ENCODE measurements at regions not wholly inside any gene's neighbourhood (a gene's known extent, or its start where the extent isn't known, plus 50 kb on each side); places are given as distances from the start of the nearest gene placed in this dataset.
"Not testable (repeated sequence)": the region's sequence is repeated elsewhere in the genome, so short reads cannot be mapped to it uniquely, and the experiment has no call there.

DNA sequence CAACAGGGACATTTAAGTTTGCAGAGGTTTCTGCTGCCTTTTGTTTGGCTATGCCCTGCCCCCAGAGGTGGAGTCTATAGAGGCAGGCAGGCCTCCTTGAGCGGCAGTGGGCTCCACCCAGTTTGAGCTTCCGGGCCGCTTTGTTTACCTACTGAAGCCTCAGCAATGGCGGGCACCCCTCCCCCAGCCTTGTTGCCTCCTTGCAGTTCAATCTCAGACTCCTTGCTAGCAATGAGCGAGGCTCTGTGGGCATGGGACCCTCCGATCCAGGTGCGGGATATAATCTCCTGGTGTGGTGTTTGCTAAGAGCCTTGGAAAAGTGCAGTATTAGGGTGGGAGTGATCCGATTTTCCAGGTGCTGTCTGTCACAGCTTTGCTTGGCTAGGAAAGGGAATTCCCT is 831.7 kb downstream of the RAPGEF2 start:
- not testable (repeated sequence) for DNase-seq (ENCODE audit: low read depth in 2 of 2)

DNA sequence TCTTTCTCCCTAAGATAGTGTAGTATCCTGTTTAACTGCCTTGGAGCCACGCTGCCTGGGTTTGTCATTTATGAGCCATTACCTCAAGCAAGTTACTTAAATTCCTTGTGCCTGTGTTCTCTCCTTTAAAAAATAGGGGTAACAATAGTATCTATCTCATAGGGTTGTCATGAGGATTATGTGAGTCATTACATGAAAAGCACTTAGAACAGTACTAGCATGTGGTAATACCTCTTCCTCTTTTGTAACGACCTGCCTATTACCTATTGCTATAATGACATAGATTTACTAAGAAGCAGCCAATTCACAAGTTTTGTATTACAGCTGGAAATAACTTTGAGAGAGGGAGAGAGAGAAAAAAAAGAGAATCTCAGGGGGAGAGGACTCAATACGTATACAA is 834.7 kb downstream of the RAPGEF2 start:
- no peak for DNase-seq (ENCODE audit: low read depth in 2 of 2)

DNA sequence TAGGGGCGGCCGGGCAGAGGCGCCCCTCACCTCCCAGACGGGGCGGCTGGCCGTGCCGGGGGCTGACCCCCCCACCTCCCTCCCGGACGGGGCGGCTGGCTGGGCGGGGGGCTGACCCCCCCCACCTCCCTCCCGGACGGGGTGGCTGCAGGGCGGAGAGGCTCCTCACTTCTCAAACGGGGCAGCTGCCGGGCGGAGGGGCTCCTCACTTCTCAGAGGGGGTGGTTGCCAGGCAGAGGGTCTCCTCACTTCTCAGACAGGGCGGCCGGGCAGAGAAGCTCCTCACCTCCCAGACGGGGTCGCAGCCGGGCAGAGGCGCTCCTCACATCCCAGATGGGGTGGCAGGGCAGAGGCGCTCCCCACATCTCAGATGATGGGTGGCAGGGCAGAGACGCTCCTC is 836.8 kb downstream of the RAPGEF2 start:
- not testable (repeated sequence) for DNase-seq (ENCODE audit: low read depth in 2 of 2)

DNA sequence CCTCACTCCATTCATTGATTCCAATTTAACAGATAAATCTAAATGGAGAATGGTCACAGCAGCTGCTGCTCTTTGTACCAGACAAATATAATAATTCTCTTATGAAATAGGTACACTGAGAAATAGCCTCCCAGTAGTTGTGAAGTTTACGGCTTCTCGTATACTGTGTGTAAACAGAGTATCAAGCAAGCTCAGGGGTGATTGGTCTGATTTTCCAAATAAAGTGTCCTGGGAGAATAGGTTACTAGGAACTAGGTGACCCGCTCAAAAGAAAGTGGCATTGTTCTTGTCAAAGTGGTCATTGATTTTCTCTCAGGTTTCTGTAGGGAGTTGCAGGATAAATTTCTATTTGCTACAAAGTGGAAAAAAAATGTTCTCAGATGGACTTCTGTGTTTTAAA is 838.2 kb downstream of the RAPGEF2 start:
- DNase-seq (ENCODE audit: low read depth in 2 of 2), result no peak

DNA sequence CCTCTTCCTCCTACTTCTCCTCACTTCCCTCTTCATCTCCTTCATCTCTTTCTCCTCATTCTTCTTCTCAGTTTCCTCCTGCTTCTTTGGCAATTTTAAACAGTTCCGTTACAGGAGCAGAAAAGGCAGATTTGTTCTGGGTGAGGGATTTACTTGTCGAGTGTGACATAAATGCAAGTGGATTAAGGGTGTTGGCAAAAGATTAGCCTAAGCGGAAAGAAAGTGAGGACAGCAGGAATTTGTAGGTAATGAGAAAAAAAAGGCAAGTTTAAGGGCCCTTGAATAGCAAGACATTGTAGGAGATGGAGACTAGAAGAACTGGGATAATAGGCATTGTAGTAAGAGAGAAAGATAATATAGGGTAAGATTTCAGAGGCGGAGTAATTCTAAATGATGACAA is 841.6 kb downstream of the RAPGEF2 start:
- DNase-seq (ENCODE audit: low read depth in 2 of 2), result no peak

DNA sequence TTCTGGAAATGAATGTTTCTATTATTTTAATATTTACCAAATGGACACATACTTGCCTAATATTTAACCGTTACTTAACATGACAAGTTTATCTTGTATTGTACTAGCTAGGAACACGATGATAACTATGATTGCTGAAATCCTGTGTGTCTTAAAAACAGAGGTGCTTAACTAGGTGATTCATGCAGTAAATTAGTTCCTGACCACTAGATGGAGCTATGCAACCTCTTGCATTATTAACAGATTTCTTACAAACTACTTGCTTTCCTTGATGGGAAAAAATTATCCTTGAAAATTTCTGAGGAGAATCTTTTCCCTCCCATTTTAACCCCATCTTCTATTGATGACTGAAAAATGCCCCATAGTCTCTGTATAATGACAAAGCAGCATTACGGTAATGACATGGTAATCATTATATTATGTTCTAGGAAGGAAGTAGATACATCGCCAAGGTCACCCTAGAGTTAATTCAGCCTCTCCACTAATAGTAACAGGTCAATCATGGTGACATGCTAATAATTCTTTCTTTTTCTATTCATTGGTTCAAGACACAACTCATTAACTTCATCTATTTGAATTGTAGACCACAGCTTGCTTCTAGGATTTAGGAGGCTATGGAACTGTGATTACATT is 844.2 kb downstream of the RAPGEF2 start:
- DNase-seq (ENCODE audit: low read depth in 2 of 2), result no peak

DNA sequence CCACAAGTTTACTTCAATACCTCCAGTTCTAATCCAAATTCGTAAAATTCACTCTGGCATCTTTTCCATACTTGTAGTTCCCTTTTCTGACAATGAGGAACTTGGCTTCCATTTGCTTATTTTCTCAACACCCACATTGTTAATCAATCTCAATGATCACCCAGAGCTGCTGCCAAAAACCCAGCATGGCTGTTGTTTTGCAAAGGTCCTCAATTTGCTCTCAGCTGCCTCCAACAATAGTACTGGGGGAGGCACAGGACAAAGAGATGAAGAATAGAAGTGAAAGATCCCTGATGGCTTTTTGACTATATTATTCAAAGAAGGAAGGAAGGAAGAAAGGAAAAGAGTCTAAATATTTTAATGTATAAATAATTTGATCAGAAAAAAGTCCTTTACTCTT is 847.8 kb downstream of the RAPGEF2 start:
- no peak for DNase-seq (ENCODE audit: low read depth in 2 of 2)

DNA sequence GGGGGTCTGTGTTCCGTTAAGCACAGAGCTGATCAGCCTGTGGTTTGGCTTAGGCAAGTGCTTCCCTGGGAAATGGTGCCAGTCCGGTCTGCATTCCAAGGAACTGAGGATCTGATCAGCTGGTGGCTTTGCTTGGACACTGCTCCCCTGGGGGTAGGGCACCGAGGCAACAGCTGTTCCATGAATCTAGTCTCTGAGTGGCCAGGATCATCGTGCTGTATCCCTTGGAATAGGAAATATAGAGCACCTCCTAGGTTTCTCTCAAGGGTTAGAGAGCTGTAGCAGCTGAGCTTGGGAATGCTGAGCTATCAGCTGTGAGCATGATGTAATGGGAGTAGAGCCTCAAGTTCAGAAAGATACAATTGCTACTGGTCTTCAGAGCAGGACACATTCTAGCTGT is 863.9 kb downstream of the RAPGEF2 start:
- no peak for DNase-seq (ENCODE audit: low read depth in 2 of 2)

DNA sequence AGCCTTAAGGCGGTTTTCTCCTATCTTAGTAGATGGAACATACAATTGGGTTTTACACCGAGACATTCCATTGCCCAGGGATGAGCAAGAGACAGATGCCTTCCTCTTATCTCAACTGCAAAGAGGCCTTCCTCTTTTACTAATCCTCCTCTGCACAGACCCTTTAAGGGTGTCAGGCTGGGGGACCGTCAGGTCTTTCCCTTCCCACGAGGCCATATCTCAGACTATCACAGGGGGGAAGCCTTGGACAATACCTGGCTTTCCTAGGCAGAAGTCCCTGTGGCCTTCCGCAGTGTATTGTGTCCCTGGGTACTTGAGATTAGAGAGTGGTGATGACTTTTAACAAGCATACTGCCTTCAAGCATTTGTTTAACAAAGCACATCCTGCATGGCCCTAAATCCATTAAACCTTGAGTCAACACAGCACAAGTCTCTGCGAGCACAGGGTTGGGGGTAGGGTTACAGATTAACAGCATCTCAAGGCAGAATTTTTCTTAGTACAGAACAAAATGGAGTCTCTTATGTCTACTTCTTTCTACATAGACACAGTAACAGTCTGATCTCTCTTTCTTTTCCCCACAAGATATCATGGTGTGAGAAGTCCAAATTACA is 874.1 kb downstream of the RAPGEF2 start:
- not testable (repeated sequence) for DNase-seq (ENCODE audit: low read depth in 2 of 2)

DNA sequence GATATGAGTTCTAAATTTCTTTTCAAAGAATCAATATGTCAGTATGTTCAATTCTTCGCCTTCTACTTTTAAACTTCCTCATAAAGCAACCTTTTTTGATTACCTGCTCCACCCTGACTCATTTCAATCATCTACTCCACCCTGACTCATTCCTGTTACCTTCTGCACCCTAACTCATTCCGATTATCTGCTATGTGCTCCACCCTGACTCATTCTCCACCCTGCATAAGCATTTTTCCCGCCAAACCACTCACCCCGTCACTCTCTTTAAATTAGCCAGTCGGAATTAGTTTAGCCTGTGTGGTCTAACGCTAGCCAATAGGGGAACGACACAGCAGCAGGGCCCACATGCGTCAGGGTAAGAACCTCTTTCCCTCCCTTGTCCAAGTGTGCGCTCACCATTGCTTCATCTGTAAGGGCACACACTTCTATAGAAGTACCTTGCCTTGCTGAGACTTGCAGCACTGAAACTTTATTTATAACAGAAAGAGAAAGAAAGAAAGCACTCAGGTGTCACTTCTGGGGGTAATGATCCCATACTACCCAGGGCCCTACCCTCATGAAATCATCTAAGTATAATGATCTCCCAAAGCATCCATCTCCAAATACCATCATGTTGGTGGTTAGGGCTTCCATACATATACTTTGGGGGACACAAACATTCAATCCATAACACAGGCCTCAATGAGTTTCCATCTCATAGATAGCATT is 875.2 kb downstream of the RAPGEF2 start:
- DNase-seq (ENCODE audit: low read depth in 2 of 2), result no peak

DNA sequence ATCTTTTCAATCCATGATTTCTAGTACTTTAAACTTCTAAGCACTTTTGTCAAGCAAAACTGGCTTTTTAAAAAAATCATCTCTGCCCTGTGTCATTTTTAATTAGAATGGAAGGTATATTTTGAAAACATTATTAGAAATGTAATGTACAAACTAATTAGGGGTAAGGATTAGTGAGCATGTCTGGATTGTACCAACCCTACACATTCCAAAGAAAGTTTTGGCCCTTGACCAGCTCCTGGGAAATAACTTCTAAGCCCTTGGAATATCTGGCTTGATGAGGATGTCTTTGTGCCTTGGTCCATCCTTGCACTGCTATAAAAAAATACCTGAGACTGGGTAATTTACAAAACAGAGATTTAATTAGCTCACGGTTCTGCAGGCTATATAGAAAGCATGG is 876.5 kb downstream of the RAPGEF2 start:
- DNase-seq (ENCODE audit: low read depth in 2 of 2), result no peak

DNA sequence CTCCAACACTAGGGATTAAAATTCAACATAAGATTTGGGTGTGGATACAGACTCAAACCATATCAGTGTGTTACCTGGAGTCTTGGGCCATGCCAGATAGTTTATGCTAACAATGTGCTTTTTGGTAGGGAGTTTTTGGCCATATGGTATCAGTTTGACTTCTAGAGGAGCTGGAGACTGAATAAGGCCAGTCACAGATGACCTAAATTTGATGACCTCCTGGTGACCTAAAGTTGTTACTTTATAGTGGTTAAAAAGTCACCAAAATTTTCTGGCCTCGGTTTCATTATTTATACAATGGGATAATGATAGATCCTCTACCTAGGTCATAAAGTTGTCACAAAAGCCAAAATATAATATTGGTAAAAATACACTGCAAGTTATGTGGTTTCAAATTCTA is 877.1 kb downstream of the RAPGEF2 start:
- DNase-seq (ENCODE audit: low read depth in 2 of 2), result no peak

DNA sequence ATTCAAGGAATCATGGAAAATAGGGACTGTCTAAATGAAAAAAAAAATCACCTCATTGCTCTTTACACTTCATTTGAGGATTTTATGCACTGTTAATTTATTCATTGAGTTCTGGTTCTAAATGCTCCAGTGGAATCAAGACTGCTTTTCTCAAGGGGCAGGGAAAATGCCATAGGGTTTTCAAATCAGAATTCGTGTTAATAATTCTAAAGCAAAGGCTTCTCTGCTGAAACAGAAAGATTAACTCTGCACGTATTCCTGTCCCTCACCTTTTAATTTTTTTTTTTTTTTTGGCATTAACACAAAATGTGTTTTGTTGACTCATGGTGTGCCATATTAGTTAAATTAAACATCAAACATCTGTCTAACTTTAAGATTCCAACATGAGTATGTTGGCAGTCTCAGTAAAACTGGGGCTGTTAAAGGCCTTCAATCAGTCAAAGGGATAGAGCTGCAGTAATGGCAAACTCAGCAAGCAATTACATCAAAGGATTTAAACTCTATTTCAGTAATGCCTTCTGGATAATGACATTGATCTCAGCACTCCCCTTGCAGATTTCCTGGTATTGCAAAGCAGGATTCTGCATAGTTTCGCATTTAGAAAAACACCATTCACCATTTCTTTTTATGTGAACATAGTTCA is 878.1 kb downstream of the RAPGEF2 start:
- no peak for DNase-seq (ENCODE audit: low read depth in 2 of 2)

DNA sequence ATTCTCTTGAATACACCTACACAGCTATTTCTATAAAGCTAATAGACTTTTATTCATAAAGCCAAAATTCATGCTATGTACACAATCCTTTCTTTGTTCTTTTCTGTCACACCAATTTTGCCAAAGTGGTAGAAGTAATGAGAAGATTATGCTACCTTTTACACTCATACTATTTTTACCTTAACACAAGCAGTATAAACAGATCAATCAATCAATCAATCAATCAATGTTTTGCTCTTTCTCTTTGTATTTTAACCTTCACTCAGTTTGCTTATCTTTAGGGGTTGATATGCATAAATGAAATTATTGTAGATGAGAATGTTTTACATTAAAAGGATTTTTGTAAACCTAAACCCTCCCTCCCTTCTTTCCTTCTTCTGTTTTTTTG is 878.6 kb downstream of the RAPGEF2 start:
- DNase-seq (ENCODE audit: low read depth in 2 of 2), result no peak

DNA sequence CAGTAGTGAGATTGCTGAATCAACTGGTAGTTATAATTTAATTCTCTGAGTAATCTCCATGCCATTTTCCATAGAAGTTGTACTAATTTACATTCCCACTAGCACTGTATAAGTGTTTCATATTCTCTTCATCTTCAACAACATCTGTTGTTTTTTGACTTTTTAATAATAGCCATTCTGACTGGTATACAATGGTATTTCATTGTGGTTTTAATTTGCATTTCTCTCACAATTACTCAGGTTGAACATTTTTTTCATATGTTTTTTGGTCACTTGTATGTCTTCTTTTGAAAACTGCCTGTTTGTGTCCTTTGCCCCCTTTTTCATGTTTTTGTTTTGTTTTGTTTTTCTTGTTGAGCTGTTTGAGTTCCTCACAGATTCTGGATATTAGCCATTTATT is 880.2 kb downstream of the RAPGEF2 start:
- no peak for DNase-seq (ENCODE audit: low read depth in 2 of 2)

DNA sequence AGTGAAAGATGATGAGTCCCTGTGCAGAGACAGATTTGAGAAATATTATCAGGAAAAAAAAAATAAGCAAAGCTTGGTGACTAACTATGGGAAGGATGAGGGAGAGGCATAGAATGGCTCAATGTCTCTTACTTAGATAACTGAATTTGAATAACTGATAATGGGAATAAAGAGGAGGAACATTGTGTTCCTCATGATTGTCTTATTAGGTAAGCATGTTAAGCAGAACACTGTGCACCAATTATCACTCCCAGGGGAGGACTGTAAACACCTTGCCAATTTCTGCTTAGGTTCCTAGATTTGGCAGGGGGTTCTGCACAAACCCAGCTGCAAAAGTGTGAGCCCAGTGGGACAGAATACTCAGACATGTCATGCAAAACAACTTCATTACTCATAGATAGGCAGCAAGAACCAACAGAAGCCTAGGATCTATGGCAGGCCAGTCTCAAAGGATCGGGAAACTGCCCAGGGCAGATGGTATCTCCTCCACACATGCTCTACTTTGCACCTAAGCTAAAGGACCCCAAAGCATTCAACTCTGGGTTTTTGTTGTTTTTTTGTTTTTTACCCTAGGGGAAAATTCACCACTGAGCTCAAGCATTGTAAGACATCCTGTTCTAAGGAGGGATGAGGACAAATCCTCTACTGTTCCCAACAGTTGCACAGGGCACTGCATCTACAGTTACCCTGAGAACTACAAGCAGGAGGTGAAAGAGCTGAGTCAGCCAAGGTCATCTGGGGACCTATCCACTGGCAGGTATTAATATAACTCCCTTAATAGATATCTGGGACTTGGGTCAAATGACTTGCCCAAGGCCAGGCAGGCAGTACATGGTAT is 907.0 kb downstream of the RAPGEF2 start:
- DNase-seq (ENCODE audit: low read depth in 2 of 2), result no peak

DNA sequence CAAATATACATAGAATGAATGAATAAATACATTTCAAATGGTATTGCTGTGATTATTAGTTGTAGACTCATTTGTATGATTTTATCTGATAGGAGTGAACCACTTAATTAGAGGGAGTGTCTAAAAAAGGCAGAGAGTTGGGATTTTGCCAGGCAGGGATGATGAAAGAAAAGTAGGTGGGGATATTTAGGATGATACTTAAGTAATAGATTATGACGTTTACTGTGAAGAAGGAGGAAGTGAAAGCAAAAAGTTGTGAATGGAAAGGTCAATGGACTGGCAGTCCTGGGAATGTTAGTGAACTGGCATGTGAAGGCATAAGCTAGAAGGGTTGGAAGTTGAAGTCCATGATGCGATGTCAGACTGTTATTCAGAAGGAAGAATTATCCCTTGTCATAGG is 917.1 kb downstream of the RAPGEF2 start:
- DNase-seq (ENCODE audit: low read depth in 2 of 2), result no peak

DNA sequence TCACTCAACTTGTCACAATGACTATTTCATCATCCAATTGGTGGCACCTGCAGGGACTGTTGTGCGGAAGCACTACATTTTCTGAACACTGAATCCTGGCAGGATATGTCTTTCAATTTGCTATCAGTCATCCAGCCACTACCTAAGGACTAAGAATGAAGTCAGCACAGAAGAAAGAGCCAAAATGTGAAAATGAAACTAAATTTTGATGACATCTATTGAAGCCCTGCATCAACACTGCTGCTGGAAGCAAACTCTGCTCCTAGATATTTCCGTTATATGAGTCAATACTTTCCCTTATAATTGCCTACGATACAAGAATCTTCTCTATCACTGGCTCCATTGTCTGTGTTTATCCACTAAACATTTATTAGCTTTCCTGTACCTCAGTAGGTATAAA is 917.9 kb downstream of the RAPGEF2 start:
- DNase-seq (ENCODE audit: low read depth in 2 of 2), result no peak

DNA sequence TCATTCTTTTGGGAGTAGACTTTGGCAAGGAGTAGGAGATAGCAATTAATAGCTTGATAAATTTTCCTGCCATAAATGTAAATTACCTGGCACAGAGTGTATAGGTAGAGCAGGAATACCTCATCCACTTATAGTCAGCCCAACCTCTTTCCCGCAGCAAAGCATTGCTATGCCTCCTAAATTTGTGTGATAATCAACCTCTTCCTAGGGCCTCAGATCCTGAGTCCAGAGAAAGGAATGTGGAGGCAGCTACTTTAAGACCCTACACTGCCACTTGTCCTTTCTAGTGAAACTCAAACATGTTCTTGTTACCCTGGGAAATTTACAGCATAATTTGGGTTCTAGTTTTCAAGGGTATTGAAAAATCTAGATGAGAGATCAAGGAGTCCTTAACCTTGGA is 919.0 kb downstream of the RAPGEF2 start:
- DNase-seq (ENCODE audit: low read depth in 2 of 2), result no peak

DNA sequence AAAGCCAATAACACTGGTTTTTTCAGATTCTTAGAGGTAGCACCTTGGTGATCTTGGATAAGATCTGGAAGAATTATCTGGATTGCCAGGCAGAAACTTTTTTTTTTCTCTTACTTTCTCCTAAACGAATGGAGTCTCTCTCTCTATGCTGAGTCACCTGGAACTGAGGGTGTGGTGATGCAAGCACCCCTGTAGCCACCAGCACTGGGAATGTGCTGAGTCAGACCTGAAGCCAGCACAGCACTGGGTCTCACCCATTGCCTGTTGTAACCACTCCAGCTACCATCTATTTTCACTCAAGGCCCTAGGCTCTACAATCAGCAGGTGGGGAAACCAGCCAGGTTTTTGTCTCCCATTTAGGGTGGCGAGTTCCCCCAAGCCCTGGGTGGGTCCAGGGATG is 923.8 kb downstream of the RAPGEF2 start:
- DNase-seq (ENCODE audit: low read depth in 2 of 2), result no peak

DNA sequence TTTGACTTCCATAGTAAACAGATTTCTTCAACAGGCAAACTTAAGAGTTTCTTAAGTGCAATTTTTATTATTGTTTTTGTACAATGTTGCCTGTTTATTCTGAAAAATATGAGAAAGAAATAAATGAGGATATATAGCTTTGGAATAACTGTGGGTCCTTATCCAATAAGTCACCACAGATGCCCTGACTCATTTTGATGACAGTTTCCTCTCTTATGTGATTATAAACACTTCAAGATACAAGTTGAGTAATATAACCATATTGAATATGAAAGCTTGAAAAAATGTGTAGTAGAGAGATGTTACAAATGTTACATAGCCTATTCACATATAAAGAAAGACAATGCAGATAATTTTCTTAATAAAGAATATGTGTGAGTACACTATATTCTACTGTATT is 931.6 kb downstream of the RAPGEF2 start:
- DNase-seq (ENCODE audit: low read depth in 2 of 2), result no peak

DNA sequence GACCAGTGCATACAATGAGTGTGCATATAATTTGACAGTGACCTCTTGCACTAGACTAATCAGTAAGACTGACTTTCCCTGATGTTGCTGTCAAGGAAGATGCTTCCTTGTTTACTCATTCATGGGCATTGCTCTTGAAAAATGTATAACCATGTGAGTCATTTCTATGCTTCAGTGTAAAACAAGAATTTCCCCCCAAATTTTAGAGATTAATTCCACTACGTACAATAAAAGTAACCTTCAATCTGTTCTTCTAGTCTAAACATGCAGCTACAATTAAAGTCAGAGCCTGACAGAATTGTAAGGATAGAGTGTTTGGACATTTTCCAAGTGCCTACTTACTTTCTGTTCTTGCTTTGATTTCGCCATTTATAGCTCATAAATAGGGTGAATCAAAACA is 935.7 kb downstream of the RAPGEF2 start:
- DNase-seq (ENCODE audit: low read depth in 2 of 2), result no peak
